HepG2 (cell line): ENCODE measurements at regions not wholly inside any gene's neighbourhood (a gene's known extent, or its start where the extent isn't known, plus 50 kb on each side); places are given as distances from the start of the nearest gene placed in this dataset.
A peak's percentile ranks its signal among the peaks of the same experiment; 100 is the strongest.

Experiments
- ATAC-seq: fragments of 200-7000 bp; cut with Tn5 transposase; 3 replicates; pipeline ENCODE4 v1.9.1; 2020; ENCODE audit warnings: mild to moderate bottlenecking, moderate library complexity
- BruUV-seq: library from RNA; stranded (reverse); fragments of 400-500 nt; replicated peaks from 2 replicates; lab custom pipeline; 2021; lab: Mats Ljungman, UMichigan
- CTCF ChIA-PET: fragments of 300-600 bp; formaldehyde crosslinking; extraction: SDS; loops from one replicate; lab custom pipeline; 2021; ENCODE audit warnings: low total read pairs, inconsistent platforms, low intra/inter-chr PET ratio; lab: Yijun Ruan, JAX
- POLR2A ChIA-PET: fragments of 350-600 bp; sonication (Branson Sonifier 250); formaldehyde crosslinking; loops from one replicate; lab custom pipeline; 2020; ENCODE audit warnings: antibody characterized with exemption, inconsistent platforms; lab: Yijun Ruan, JAX
- DNase-seq: peaks from one replicate; pipeline ENCODE4 v3.0.0-alpha.2; 2015; ENCODE audit warnings: low spot score
- FAIRE-seq: peaks from 3 replicates; lab custom pipeline; 2011; peaks lifted over from hg19 to GRCh38; lab: Jason Lieb, UNC
- H2AFZ ChIP-seq: one replicate; pipeline ENCODE4 v1.6.1; 2011; ENCODE audit warnings: low read length, inconsistent platforms
- H3K27ac ChIP-seq: fragments of 300-600 bp; 3 replicates; pipeline ENCODE4 v1.8.0; 2011; ENCODE audit warnings: mixed run types, mild to moderate bottlenecking, mixed read lengths, low read length, inconsistent platforms; ENCODE audit not compliant: insufficient read depth; ENCODE audit errors: extremely low read length
- H3K27me3 ChIP-seq, 2 experiments: fragments of 200-600 bp in 1 of 2; 2 replicates in 1 of 2; 3 replicates in 1 of 2; pipeline versions ENCODE4 v1.6.0 to v1.8.0; 2011; ENCODE audit warnings: low read length in 2 of 2, mild to moderate bottlenecking in 2 of 2, moderate library complexity in 2 of 2, inconsistent platforms in 1 of 2; ENCODE audit not compliant: insufficient read depth in 2 of 2, control insufficient read depth in 1 of 2
- H3K36me3 ChIP-seq, 2 experiments: fragments of 200-600 bp in 1 of 2; replicated peaks in 1 of 2; 2 replicates in 1 of 2; 3 replicates in 1 of 2; pipeline versions ENCODE4 v1.5.1 to v1.8.0; 2011; ENCODE audit warnings: low read length in 2 of 2, inconsistent platforms in 1 of 2; ENCODE audit not compliant: insufficient read depth in 2 of 2, control insufficient read depth in 1 of 2
- H3K4me1 ChIP-seq: 2 replicates; pipeline ENCODE4 v1.5.1; 2012; ENCODE audit warnings: low read length, inconsistent platforms; ENCODE audit not compliant: insufficient read depth
- H3K4me2 ChIP-seq: 2 replicates; pipeline ENCODE4 v1.6.0; 2011; ENCODE audit warnings: low read depth, low read length, inconsistent platforms
- H3K4me3 ChIP-seq, 3 experiments: fragments of 200-600 bp in 1 of 3; sonication (generic), shearing (Covaris generic) in 1 of 3; replicated peaks in 1 of 3; 2 replicates each; pipeline ENCODE4 v1.5.1; 2011 to 2016; ENCODE audit warnings: low read length in 3 of 3, inconsistent platforms in 2 of 3, low read depth in 2 of 3, mild to moderate bottlenecking in 2 of 3, control low read depth in 1 of 3, mixed read lengths in 1 of 3; ENCODE audit not compliant: insufficient read depth in 1 of 3
- H3K79me2 ChIP-seq: one replicate; pipeline ENCODE4 v1.6.1; 2011; ENCODE audit warnings: low read length, inconsistent platforms; ENCODE audit not compliant: insufficient read depth
- H3K9ac ChIP-seq: 2 replicates; pipeline ENCODE4 v1.6.0; 2011; ENCODE audit warnings: mild to moderate bottlenecking, low read depth, low read length, inconsistent platforms; ENCODE audit not compliant: insufficient read depth
- H3K9me3 ChIP-seq: 2 replicates; pipeline ENCODE4 v1.5.1; 2012; ENCODE audit warnings: mild to moderate bottlenecking, low read length
- H4K20me1 ChIP-seq: 2 replicates; pipeline ENCODE4 v1.6.0; 2011; ENCODE audit warnings: inconsistent platforms, mild to moderate bottlenecking, low read length, moderate library complexity; ENCODE audit not compliant: insufficient read depth
- CREB1 ChIP-seq, 2 experiments: fragments of 450-650 bp in 1 of 2; IDR thresholded peaks; 2 replicates each; pipeline ENCODE4 v1.6.1; 2016 to 2017; ENCODE audit warnings: control low read depth in 1 of 2, mild to moderate bottlenecking in 1 of 2, missing compliant biosample characterization in 1 of 2, missing genetic modification characterization in 1 of 2
- ETV5 ChIP-seq: IDR thresholded peaks from 2 replicates; pipeline ENCODE4 v1.6.1; 2018; ENCODE audit warnings: missing biosample characterization, missing genetic modification reagents, inconsistent platforms, borderline replicate concordance
- KDM4B ChIP-seq: sonication (generic); formaldehyde crosslinking; IDR thresholded peaks from 2 replicates; pipeline ENCODE4 v1.4.0; 2020; ENCODE audit warnings: missing genetic modification reagents
- RARA ChIP-seq: IDR thresholded peaks from 2 replicates; pipeline ENCODE4 v1.6.1; 2016; ENCODE audit warnings: missing genetic modification reagents, missing compliant biosample characterization
- SIN3B ChIP-seq: fragments of 150-350 bp; IDR thresholded peaks from 2 replicates; pipeline ENCODE4 v1.6.1; 2014; ENCODE audit warnings: low read length
- ZNF3 ChIP-seq: IDR thresholded peaks from 2 replicates; pipeline ENCODE4 v1.7.0; 2017; ENCODE audit warnings: inconsistent platforms
- WGBS: methylation state at CpG from one replicate; pipeline ENCODE4 v1.1.6; 2017; ENCODE audit warnings: low lambda C conversion rate; 5-methylcytosine and 5-hydroxymethylcytosine counted together
- in situ Hi-C: cut with HindIII; loops from 2 replicates; pipeline ENCODE4 v1.10.0; 2017; ENCODE audit warnings: low pct_unique_long_range_greater_than_20kb; ENCODE audit not compliant: extremely low pct_ligation_motif_present
- intact Hi-C: fragments of 100-400 bp; cut with micrococcal nuclease; formaldehyde crosslinking; loops from one replicate; pipeline ENCODE4 v1.10.0; 2022; ENCODE audit not compliant: unreplicated experiment

GRCh38 chr17:70270554-70270953, 101.2 kb downstream of the KCNJ2 start:
- no peak overlapping the region for H3K27ac ChIP-seq
- no peaks in the 10 kb centered on the region for H3K4me1 ChIP-seq
- peaks cover 85% of the 10 kb centered on the region for H3K9me3 ChIP-seq
- H4K20me1 ChIP-seq = no peaks in the 10 kb centered on the region
- H3K27me3 ChIP-seq = no peaks in the 10 kb centered on the region
- CTCF ChIA-PET = no interaction called here
- TF ChIP-seq SIN3B (no peak), RARA (CRISPR knock-in tag) (no peak), ZNF3 (CRISPR knock-in tag) (no peak), ETV5 (CRISPR knock-in tag) (no peak)
- ATAC-seq (no peak), DNase-seq (no peak), FAIRE-seq (no peak)
- in situ Hi-C loops (no loop called here), intact Hi-C loops (no loop called here)
- no peaks in the 10 kb centered on the region for H3K79me2 ChIP-seq
- no peak overlapping the region for H3K4me3 ChIP-seq
- 9% methylated on average over 7 of the region's 7 CpGs for WGBS
- no TSS peak for BruUV-seq
- POLR2A ChIA-PET = no interaction called here
- H2AFZ ChIP-seq = no peak overlapping the region
- no peaks in the 10 kb centered on the region for H3K36me3 ChIP-seq
- H3K9ac ChIP-seq = no peak overlapping the region
- no peak overlapping the region for H3K4me2 ChIP-seq

DNA sequence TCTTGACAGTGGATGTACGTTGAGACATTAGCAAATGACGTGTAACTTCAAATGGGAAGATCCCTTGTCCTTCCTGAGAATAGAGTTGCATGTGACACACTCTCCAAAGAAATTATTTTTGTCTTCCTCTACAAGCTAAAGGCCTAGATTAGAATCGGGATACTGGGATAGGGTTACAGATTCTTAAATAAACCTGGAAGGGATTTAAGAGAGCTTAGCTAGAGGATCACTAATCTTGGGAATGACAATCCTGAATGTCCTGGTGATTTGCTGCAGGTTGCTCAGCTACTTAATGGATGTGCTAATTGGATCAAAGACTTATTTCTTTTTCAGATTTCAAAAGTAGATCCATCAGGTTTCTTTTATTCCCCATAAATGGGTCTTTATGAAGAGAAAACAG, 101.9 kb downstream of the KCNJ2 start:
- DNase-seq = no peak
- H3K4me2 ChIP-seq = no peak overlapping the region
- no peaks in the 10 kb centered on the region for H4K20me1 ChIP-seq
- H2AFZ ChIP-seq = no peak overlapping the region
- H3K27me3 ChIP-seq = no peaks in the 10 kb centered on the region
- no peak overlapping the region for H3K27ac ChIP-seq
- CTCF ChIA-PET = no interaction called here
- peaks cover 83% of the 10 kb centered on the region for H3K9me3 ChIP-seq
- WGBS = 8% methylated on average over 3 of the region's 3 CpGs
- TF ChIP-seq CREB1 (IDR thresholded peaks at IDR 0.05) (peak; percentile 58), CREB1 (CRISPR knock-in tag; IDR thresholded peaks at IDR 0.05) (no peak), KDM4B (CRISPR knock-in tag) (no peak)
- BruUV-seq = no TSS peak
- POLR2A ChIA-PET = no interaction called here
- no peak for ATAC-seq
- in situ Hi-C loops = no loop called here
- H3K4me1 ChIP-seq = no peaks in the 10 kb centered on the region
- FAIRE-seq = no peak
- no peak overlapping the region for H3K4me3 ChIP-seq
- intact Hi-C loops = no loop called here
- H3K9ac ChIP-seq = no peak overlapping the region
- no peaks in the 10 kb centered on the region for H3K36me3 ChIP-seq
- H3K79me2 ChIP-seq = no peaks in the 10 kb centered on the region
